Transverse colon (tissue), 4 donors: ENCODE measurements at regions not wholly inside any gene's neighbourhood (a gene's known extent, or its start where the extent isn't known, plus 50 kb on each side); places are given as distances from the start of the nearest gene placed in this dataset.

ENCODE experiments used
- CTCF ChIP-seq, 5 experiments: fragments of 200-600 bp in 3 of 5; fragments of 450-650 bp in 2 of 5; sonication (generic) in 3 of 5; IDR thresholded peaks; 1 replicate in 2 of 5; 2 replicates in 3 of 5; pipeline ENCODE4 v1.5.1; 2016 to 2017; ENCODE audit warnings: antibody characterized with exemption in 5 of 5, inconsistent platforms in 3 of 5, mild to moderate bottlenecking in 2 of 5, moderate library complexity in 1 of 5
- EP300 ChIP-seq: sonication (generic); formaldehyde crosslinking; IDR thresholded peaks from one replicate; pipeline ENCODE4 v1.6.1; 2017; ENCODE audit warnings: antibody characterized with exemption, low read depth
- POLR2A ChIP-seq: fragments of 450-650 bp; IDR thresholded peaks from one replicate; pipeline ENCODE4 v1.6.1; 2016; ENCODE audit warnings: antibody characterized with exemption, mild to moderate bottlenecking, moderate library complexity
- POLR2AphosphoS5 ChIP-seq, 3 donors: sonication (generic); formaldehyde crosslinking; IDR thresholded peaks; one replicate each; pipeline ENCODE4 v1.6.1; 2016; ENCODE audit warnings: antibody characterized with exemption in 3 of 3

- TF ChIP-seq CTCF (IDR thresholded peaks at IDR 0.05) (no peak), POLR2AphosphoS5 (IDR thresholded peaks at IDR 0.05) (no peak), POLR2A (no peak), EP300 (no peak)
Observed at GRCh38 chr11:26891501-26891900, 102.4 kb upstream of the FIBIN start.
